Suprapubic skin (tissue), 4 donors: ENCODE measurements at regions not wholly inside any gene's neighbourhood (a gene's known extent, or its start where the extent isn't known, plus 50 kb on each side); places are given as distances from the start of the nearest gene placed in this dataset.
"Not testable (repeated sequence)": the region's sequence is repeated elsewhere in the genome, so short reads cannot be mapped to it uniquely, and the experiment has no call there.

ENCODE experiments used
- POLR2A ChIP-seq, 2 donors: fragments of 450-650 bp; IDR thresholded peaks; one replicate each; pipeline ENCODE4 v1.6.1; 2017; ENCODE audit warnings: antibody characterized with exemption in 2 of 2, mild to moderate bottlenecking in 2 of 2, moderate library complexity in 2 of 2
- POLR2AphosphoS5 ChIP-seq, 3 donors: sonication (generic); formaldehyde crosslinking; IDR thresholded peaks; one replicate each; pipeline ENCODE4 v1.6.1; 2017; ENCODE audit warnings: antibody characterized with exemption in 3 of 3
- TF ChIP-seq, protein P1 (sequence below), 2 donors: fragments of 200-600 bp in 1 of 2; fragments of 450-650 bp in 1 of 2; sonication (generic) in 1 of 2; IDR thresholded peaks; one replicate each; pipeline ENCODE4 v1.5.1; 2016 to 2019; ENCODE audit warnings: antibody characterized with exemption in 2 of 2, mild to moderate bottlenecking in 1 of 2, moderate library complexity in 1 of 2

DNA sequence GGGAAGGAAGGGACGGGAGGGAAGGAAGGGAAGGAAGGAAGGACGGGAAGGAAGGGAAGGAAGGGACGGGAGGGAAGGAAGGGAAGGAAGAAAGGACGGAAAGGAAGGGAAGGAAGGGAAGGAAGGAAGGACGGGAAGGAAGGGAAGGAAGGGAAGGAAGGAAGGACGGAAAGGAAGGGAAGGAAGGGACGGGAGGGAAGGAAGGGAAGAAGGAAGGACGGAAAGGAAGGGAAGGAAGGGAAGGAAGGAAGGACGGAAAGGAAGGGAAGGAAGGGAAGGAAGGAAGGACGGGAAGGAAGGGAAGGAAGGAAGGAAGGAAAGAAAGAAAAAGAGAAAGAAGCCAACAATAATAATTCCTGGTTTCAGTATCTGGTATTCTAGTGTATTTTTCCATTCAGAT lies 863.8 kb upstream of the WWC1 start:
- TF ChIP-seq, protein P1, sequence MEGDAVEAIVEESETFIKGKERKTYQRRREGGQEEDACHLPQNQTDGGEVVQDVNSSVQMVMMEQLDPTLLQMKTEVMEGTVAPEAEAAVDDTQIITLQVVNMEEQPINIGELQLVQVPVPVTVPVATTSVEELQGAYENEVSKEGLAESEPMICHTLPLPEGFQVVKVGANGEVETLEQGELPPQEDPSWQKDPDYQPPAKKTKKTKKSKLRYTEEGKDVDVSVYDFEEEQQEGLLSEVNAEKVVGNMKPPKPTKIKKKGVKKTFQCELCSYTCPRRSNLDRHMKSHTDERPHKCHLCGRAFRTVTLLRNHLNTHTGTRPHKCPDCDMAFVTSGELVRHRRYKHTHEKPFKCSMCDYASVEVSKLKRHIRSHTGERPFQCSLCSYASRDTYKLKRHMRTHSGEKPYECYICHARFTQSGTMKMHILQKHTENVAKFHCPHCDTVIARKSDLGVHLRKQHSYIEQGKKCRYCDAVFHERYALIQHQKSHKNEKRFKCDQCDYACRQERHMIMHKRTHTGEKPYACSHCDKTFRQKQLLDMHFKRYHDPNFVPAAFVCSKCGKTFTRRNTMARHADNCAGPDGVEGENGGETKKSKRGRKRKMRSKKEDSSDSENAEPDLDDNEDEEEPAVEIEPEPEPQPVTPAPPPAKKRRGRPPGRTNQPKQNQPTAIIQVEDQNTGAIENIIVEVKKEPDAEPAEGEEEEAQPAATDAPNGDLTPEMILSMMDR (IDR thresholded peaks at IDR 0.05) = not testable (repeated sequence)
- not testable (repeated sequence) for TF ChIP-seq POLR2A, POLR2AphosphoS5 (IDR thresholded peaks at IDR 0.05)
